ENCODE measurements at regions not wholly inside any gene's neighbourhood (a gene's known extent, or its start where the extent isn't known, plus 50 kb on each side); places are given as distances from the start of the nearest gene placed in this dataset.

GRCh38 chr5:160938532-160938931 is 86.5 kb upstream of the ATP10B start:
- TF ChIP-seq CTCF (IDR thresholded peaks at IDR 0.05), result no peak
- no peak for TF ChIP-seq POLR2A (IDR thresholded peaks at IDR 0.05)

Measured in right lobe of liver (tissue), 4 donors.